ENCODE measurements at regions not wholly inside any gene's neighbourhood (a gene's known extent, or its start where the extent isn't known, plus 50 kb on each side); places are given as distances from the start of the nearest gene placed in this dataset.

DNA sequence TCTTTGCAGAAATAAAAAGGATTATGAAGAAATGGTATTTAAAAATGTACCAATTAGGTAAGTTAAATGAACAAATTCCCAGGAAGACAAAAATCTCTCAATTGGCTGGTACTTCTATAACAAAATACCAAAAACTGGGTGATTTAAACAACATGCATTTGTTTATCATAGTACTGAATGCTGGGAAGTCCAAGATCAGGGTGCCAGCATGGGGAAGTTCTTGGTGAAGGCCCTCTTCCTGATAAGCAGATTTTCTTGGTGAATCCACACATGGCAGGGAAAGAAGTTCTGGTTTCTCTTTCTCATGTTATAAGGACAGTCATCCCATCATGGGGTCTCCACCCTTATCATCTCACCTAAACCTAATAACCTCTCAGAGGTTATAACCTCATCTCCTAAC, 271.6 kb upstream of the SETBP1 start:
- Histone ChIP-seq H2AFZ (ENCODE audit: low read length) (no peak overlapping the region), H3K27me3 (ENCODE audit: control insufficient read depth, insufficient read depth, low read length) (no peaks in the 10 kb centered on the region), H3K4me1 (ENCODE audit: control insufficient read depth, extremely low read depth, insufficient read depth, low read length) (no peaks in the 10 kb centered on the region), H3K79me2 (ENCODE audit: control insufficient read depth, insufficient read depth, low read length) (no peaks in the 10 kb centered on the region), H3K9me3 (ENCODE audit: control insufficient read depth, insufficient read depth, low read depth, low read length) (no peaks in the 10 kb centered on the region), H3K27ac (ENCODE audit: insufficient read depth, low read length) (no peak overlapping the region), H3K4me2 (ENCODE audit: extremely low read depth, insufficient read depth, low read length) (no peak overlapping the region), H3K9ac (ENCODE audit: insufficient read depth, low read length) (no peak overlapping the region), H3K36me3 (ENCODE audit: control insufficient read depth, insufficient read depth, low read length) (no peaks in the 10 kb centered on the region), H4K20me1 (ENCODE audit: control insufficient read depth, extremely low read depth, insufficient read depth, low read length) (no peaks in the 10 kb centered on the region), H3K4me3 (replicated peaks in 1 of 4; ENCODE audit: control extremely low read depth in 1 of 4, insufficient read depth in 1 of 4, low read depth in 3 of 4, low read length in 4 of 4) (no peak overlapping the region)
- TF ChIP-seq, protein P1, sequence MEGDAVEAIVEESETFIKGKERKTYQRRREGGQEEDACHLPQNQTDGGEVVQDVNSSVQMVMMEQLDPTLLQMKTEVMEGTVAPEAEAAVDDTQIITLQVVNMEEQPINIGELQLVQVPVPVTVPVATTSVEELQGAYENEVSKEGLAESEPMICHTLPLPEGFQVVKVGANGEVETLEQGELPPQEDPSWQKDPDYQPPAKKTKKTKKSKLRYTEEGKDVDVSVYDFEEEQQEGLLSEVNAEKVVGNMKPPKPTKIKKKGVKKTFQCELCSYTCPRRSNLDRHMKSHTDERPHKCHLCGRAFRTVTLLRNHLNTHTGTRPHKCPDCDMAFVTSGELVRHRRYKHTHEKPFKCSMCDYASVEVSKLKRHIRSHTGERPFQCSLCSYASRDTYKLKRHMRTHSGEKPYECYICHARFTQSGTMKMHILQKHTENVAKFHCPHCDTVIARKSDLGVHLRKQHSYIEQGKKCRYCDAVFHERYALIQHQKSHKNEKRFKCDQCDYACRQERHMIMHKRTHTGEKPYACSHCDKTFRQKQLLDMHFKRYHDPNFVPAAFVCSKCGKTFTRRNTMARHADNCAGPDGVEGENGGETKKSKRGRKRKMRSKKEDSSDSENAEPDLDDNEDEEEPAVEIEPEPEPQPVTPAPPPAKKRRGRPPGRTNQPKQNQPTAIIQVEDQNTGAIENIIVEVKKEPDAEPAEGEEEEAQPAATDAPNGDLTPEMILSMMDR (conservative IDR thresholded peaks at IDR 0.05 in 1 of 2, IDR thresholded peaks at IDR 0.05 in 1 of 2; ENCODE audit: low read depth in 1 of 2, low read length in 2 of 2), result no peak
- no peak for TF ChIP-seq EZH2 (IDR thresholded peaks at IDR 0.05; ENCODE audit: low read length, missing control alignments)
- DNase-seq (ENCODE audit: low read depth in 2 of 2), result no peak

DNA sequence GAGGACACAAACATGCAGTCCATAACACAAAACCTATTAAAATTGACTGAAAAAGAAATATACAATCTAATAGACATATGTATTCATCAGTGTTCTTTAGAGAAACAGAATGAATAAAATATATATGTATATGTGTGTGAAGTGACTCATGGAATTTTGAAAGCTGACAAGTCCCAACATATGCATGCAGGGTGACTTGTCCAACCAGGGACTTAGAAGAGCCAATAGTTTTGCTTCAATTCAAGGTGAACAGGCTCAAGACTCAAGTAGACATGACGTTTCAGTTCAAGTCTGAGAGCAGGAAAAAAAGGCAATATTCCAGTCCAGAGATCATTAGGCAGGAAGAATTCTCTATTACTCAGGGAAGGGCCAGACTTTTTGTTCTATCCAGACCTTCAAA, 271.2 kb upstream of the SETBP1 start:
- TF ChIP-seq, protein P1 (conservative IDR thresholded peaks at IDR 0.05 in 1 of 2, IDR thresholded peaks at IDR 0.05 in 1 of 2; ENCODE audit: low read depth in 1 of 2, low read length in 2 of 2), result no peak
- no peak for TF ChIP-seq EZH2 (IDR thresholded peaks at IDR 0.05; ENCODE audit: low read length, missing control alignments)
- H4K20me1 ChIP-seq (ENCODE audit: control insufficient read depth, extremely low read depth, insufficient read depth, low read length), result no peaks in the 10 kb centered on the region
- no peak overlapping the region for H3K4me3 ChIP-seq (replicated peaks in 1 of 4; ENCODE audit: control extremely low read depth in 1 of 4, insufficient read depth in 1 of 4, low read depth in 3 of 4, low read length in 4 of 4)
- H3K79me2 ChIP-seq (ENCODE audit: control insufficient read depth, insufficient read depth, low read length), result no peaks in the 10 kb centered on the region
- no peak overlapping the region for H2AFZ ChIP-seq (ENCODE audit: low read length)
- no peaks in the 10 kb centered on the region for H3K36me3 ChIP-seq (ENCODE audit: control insufficient read depth, insufficient read depth, low read length)
- no peak overlapping the region for H3K9ac ChIP-seq (ENCODE audit: insufficient read depth, low read length)
- H3K27ac ChIP-seq (ENCODE audit: insufficient read depth, low read length), result no peak overlapping the region
- no peak for DNase-seq (ENCODE audit: low read depth in 2 of 2)
- H3K27me3 ChIP-seq (ENCODE audit: control insufficient read depth, insufficient read depth, low read length), result no peaks in the 10 kb centered on the region
- H3K4me1 ChIP-seq (ENCODE audit: control insufficient read depth, extremely low read depth, insufficient read depth, low read length), result no peaks in the 10 kb centered on the region
- H3K4me2 ChIP-seq (ENCODE audit: extremely low read depth, insufficient read depth, low read length), result no peak overlapping the region
- H3K9me3 ChIP-seq (ENCODE audit: control insufficient read depth, insufficient read depth, low read depth, low read length), result no peaks in the 10 kb centered on the region

DNA sequence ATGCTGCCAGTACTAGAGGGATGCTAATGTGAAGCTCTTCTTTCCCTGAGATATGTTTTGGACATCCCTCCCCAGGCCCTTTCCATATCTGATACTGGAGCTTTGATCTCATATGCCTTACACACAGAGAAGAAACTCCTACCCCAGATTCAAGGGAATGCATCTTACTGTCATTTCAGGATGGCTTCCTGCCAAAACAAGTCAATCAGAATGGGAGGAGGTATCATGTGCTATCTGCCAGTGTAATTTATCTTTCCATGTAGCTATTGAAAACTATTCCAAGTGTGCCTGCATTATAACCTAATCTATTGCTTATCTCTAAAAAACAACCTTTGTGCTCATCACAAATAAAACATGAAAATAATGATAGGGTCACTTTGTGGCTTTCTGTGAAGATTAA, 269.9 kb upstream of the SETBP1 start:
- H3K9ac ChIP-seq (ENCODE audit: insufficient read depth, low read length), result no peak overlapping the region
- H3K36me3 ChIP-seq (ENCODE audit: control insufficient read depth, insufficient read depth, low read length), result no peaks in the 10 kb centered on the region
- no peak overlapping the region for H3K4me2 ChIP-seq (ENCODE audit: extremely low read depth, insufficient read depth, low read length)
- H3K9me3 ChIP-seq (ENCODE audit: control insufficient read depth, insufficient read depth, low read depth, low read length), result no peaks in the 10 kb centered on the region
- H4K20me1 ChIP-seq (ENCODE audit: control insufficient read depth, extremely low read depth, insufficient read depth, low read length), result no peaks in the 10 kb centered on the region
- no peak overlapping the region for H3K27ac ChIP-seq (ENCODE audit: insufficient read depth, low read length)
- no peak overlapping the region for H3K4me3 ChIP-seq (replicated peaks in 1 of 4; ENCODE audit: control extremely low read depth in 1 of 4, insufficient read depth in 1 of 4, low read depth in 3 of 4, low read length in 4 of 4)
- H2AFZ ChIP-seq (ENCODE audit: low read length), result no peak overlapping the region
- DNase-seq (ENCODE audit: low read depth in 2 of 2), result no peak
- TF ChIP-seq, protein P1 (conservative IDR thresholded peaks at IDR 0.05 in 1 of 2, IDR thresholded peaks at IDR 0.05 in 1 of 2; ENCODE audit: low read depth in 1 of 2, low read length in 2 of 2), result no peak
- no peak for TF ChIP-seq EZH2 (IDR thresholded peaks at IDR 0.05; ENCODE audit: low read length, missing control alignments)
- no peaks in the 10 kb centered on the region for H3K4me1 ChIP-seq (ENCODE audit: control insufficient read depth, extremely low read depth, insufficient read depth, low read length)
- no peaks in the 10 kb centered on the region for H3K79me2 ChIP-seq (ENCODE audit: control insufficient read depth, insufficient read depth, low read length)
- no peaks in the 10 kb centered on the region for H3K27me3 ChIP-seq (ENCODE audit: control insufficient read depth, insufficient read depth, low read length)
